Astrocyte (in vitro differentiated cells and primary cell): ENCODE measurements at regions not wholly inside any gene's neighbourhood (a gene's known extent, or its start where the extent isn't known, plus 50 kb on each side); places are given as distances from the start of the nearest gene placed in this dataset.

Experiments used
- EZH2 ChIP-seq: IDR thresholded peaks from 2 replicates; pipeline ENCODE4 v1.6.1; 2012; ENCODE audit warnings: mild to moderate bottlenecking, low read length, inconsistent platforms; ENCODE audit not compliant: insufficient read depth
- TF ChIP-seq, protein P1 (sequence below): IDR thresholded peaks from 2 replicates; pipeline ENCODE4 v1.5.1; 2011; ENCODE audit warnings: low read depth, mild to moderate bottlenecking, inconsistent platforms, low read length, moderate library complexity; ENCODE audit not compliant: insufficient read depth

DNA sequence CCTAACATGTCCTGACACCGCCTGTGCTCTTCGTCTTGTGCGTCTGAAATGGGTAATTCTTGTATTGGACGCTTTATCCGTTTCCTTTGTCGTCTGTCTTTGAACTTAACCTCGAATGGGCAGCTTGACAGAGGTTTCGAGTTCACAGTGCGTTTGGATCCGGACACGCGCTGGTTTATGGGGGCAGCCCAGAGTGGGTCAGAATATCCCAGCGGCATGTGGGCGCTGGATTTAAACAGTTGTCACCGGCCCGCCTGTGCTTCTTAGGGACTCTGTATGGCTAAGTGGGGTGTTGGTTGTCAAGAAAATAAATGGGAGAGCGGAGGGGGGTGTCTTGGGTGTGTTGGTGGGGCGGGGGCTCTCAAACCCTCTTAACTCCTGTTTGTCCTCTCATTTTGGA is 363.5 kb upstream of the AMELY start:
- TF ChIP-seq, protein P1, sequence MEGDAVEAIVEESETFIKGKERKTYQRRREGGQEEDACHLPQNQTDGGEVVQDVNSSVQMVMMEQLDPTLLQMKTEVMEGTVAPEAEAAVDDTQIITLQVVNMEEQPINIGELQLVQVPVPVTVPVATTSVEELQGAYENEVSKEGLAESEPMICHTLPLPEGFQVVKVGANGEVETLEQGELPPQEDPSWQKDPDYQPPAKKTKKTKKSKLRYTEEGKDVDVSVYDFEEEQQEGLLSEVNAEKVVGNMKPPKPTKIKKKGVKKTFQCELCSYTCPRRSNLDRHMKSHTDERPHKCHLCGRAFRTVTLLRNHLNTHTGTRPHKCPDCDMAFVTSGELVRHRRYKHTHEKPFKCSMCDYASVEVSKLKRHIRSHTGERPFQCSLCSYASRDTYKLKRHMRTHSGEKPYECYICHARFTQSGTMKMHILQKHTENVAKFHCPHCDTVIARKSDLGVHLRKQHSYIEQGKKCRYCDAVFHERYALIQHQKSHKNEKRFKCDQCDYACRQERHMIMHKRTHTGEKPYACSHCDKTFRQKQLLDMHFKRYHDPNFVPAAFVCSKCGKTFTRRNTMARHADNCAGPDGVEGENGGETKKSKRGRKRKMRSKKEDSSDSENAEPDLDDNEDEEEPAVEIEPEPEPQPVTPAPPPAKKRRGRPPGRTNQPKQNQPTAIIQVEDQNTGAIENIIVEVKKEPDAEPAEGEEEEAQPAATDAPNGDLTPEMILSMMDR = no peak
- TF ChIP-seq EZH2 = no peak
